ENCODE measurements at regions not wholly inside any gene's neighbourhood (a gene's known extent, or its start where the extent isn't known, plus 50 kb on each side); places are given as distances from the start of the nearest gene placed in this dataset.

- H3K4me2 ChIP-seq (replicated peaks; ENCODE audit: low read depth, low read length, poor library complexity, severe bottlenecking) = no peak overlapping the region
- no peaks in the 10 kb centered on the region for H3K79me2 ChIP-seq (ENCODE audit: control insufficient read depth, insufficient read depth, low read length)
- peaks cover 0 to 3% (median 3%) of the 10 kb centered on the region in 3 donors for H3K9me3 ChIP-seq (ENCODE audit: control extremely low read depth in 1 of 3, control insufficient read depth in 2 of 3, insufficient read depth in 1 of 3, low read length in 2 of 3)
- H3K9me3 Mint-ChIP-seq (ENCODE audit: insufficient read depth) = no peaks in the 10 kb centered on the region
- ATAC-seq (ENCODE audit: low read depth) (no peak), DNase-seq (no peak)
- H3K27me3 Mint-ChIP-seq = peaks cover 4% of the 10 kb centered on the region
- H4K20me1 ChIP-seq (ENCODE audit: control insufficient read depth, insufficient read depth, low read length, poor library complexity, severe bottlenecking) = no peaks in the 10 kb centered on the region
- H3K4me1 Mint-ChIP-seq = no peaks in the 10 kb centered on the region
- ChIA-PET CTCF (no interaction called here), POLR2A (no interaction called here)
- no peaks in the 10 kb centered on the region for H3K4me1 ChIP-seq (ENCODE audit: control insufficient read depth in 2 of 2, insufficient read depth in 2 of 2, low read length in 2 of 2)
- 75% methylated on average over 2 of the region's 4 CpGs for WGBS (ENCODE audit: insufficient coverage)
- H2AFZ ChIP-seq (ENCODE audit: insufficient read depth, low read depth, low read length, poor library complexity, severe bottlenecking) = no peak overlapping the region
- H3K27ac Mint-ChIP-seq = no peak overlapping the region
- no peaks in the 10 kb centered on the region for H3K36me3 ChIP-seq (replicated peaks in 1 of 2; ENCODE audit: control extremely low read depth in 1 of 2, control insufficient read depth in 1 of 2, extremely low read depth in 1 of 2, insufficient read depth in 2 of 2, low read length in 1 of 2)
- TF ChIP-seq EZH2 (IDR thresholded peaks at IDR 0.05; ENCODE audit: borderline replicate concordance, insufficient read depth, low read depth, low read length, poor library complexity, severe bottlenecking) = no peak
- no peak for TF ChIP-seq CTCF (IDR thresholded peaks at IDR 0.05)
- no peaks in the 10 kb centered on the region for H3K27me3 ChIP-seq (replicated peaks in 1 of 4; ENCODE audit: control extremely low read depth in 1 of 4, control insufficient read depth in 3 of 4, insufficient read depth in 4 of 4, low read length in 3 of 4)
- intact Hi-C loops (cut with micrococcal nuclease) = no loop called here
- H3K4me3 ChIP-seq (ENCODE audit: control extremely low read depth in 1 of 5, extremely low read depth in 1 of 5, insufficient read depth in 1 of 5, low read depth in 2 of 5, low read length in 4 of 5) = no peak overlapping the region
- H3K27ac ChIP-seq (ENCODE audit: low read length in 2 of 2) = no peak overlapping the region
- no peak overlapping the region for H3K4me3 Mint-ChIP-seq
- no peak overlapping the region for H3K9ac ChIP-seq (ENCODE audit: low read length)
These were observed 130.7 kb upstream of the SMIM23 start for GRCh38 chr5:171654881-171655280.

GRCh38 chr5:171657473-171657872 is 128.1 kb upstream of the SMIM23 start:
- ChIA-PET POLR2A (no interaction called here), CTCF (no interaction called here)
- Histone ChIP-seq H3K79me2 (ENCODE audit: control insufficient read depth, insufficient read depth, low read length) (no peaks in the 10 kb centered on the region), H3K36me3 (replicated peaks in 1 of 2; ENCODE audit: control extremely low read depth in 1 of 2, control insufficient read depth in 1 of 2, extremely low read depth in 1 of 2, insufficient read depth in 2 of 2, low read length in 1 of 2) (no peaks in the 10 kb centered on the region), H3K27ac (ENCODE audit: low read length in 2 of 2) (no peak overlapping the region), H3K9ac (ENCODE audit: low read length) (no peak overlapping the region), H2AFZ (ENCODE audit: insufficient read depth, low read depth, low read length, poor library complexity, severe bottlenecking) (no peak overlapping the region), H3K4me1 (ENCODE audit: control insufficient read depth in 2 of 2, insufficient read depth in 2 of 2, low read length in 2 of 2) (no peaks in the 10 kb centered on the region), H3K9me3 (ENCODE audit: control extremely low read depth in 1 of 3, control insufficient read depth in 2 of 3, insufficient read depth in 1 of 3, low read length in 2 of 3) (peaks cover 0 to 3% (median 3%) of the 10 kb centered on the region in 3 donors), H3K4me2 (replicated peaks; ENCODE audit: low read depth, low read length, poor library complexity, severe bottlenecking) (no peak overlapping the region), H3K4me3 (ENCODE audit: control extremely low read depth in 1 of 5, extremely low read depth in 1 of 5, insufficient read depth in 1 of 5, low read depth in 2 of 5, low read length in 4 of 5) (no peak overlapping the region), H4K20me1 (ENCODE audit: control insufficient read depth, insufficient read depth, low read length, poor library complexity, severe bottlenecking) (no peaks in the 10 kb centered on the region), H3K27me3 (replicated peaks in 1 of 4; ENCODE audit: control extremely low read depth in 1 of 4, control insufficient read depth in 3 of 4, insufficient read depth in 4 of 4, low read length in 3 of 4) (no peaks in the 10 kb centered on the region)
- no peak for DNase-seq
- WGBS (ENCODE audit: insufficient coverage) = 100% methylated on average over 2 of the region's 2 CpGs
- H3K4me1 Mint-ChIP-seq = no peaks in the 10 kb centered on the region
- H3K27ac Mint-ChIP-seq = no peak overlapping the region
- no peaks in the 10 kb centered on the region for H3K9me3 Mint-ChIP-seq (ENCODE audit: insufficient read depth)
- TF ChIP-seq CTCF (IDR thresholded peaks at IDR 0.05) (no peak), EZH2 (IDR thresholded peaks at IDR 0.05; ENCODE audit: borderline replicate concordance, insufficient read depth, low read depth, low read length, poor library complexity, severe bottlenecking) (no peak)
- intact Hi-C loops (cut with micrococcal nuclease) = no loop called here
- no peak for ATAC-seq (ENCODE audit: low read depth)
- no peak overlapping the region for H3K4me3 Mint-ChIP-seq
- H3K27me3 Mint-ChIP-seq = peaks cover 4% of the 10 kb centered on the region
